ENCODE measurements at regions not wholly inside any gene's neighbourhood (a gene's known extent, or its start where the extent isn't known, plus 50 kb on each side); places are given as distances from the start of the nearest gene placed in this dataset.

DNA sequence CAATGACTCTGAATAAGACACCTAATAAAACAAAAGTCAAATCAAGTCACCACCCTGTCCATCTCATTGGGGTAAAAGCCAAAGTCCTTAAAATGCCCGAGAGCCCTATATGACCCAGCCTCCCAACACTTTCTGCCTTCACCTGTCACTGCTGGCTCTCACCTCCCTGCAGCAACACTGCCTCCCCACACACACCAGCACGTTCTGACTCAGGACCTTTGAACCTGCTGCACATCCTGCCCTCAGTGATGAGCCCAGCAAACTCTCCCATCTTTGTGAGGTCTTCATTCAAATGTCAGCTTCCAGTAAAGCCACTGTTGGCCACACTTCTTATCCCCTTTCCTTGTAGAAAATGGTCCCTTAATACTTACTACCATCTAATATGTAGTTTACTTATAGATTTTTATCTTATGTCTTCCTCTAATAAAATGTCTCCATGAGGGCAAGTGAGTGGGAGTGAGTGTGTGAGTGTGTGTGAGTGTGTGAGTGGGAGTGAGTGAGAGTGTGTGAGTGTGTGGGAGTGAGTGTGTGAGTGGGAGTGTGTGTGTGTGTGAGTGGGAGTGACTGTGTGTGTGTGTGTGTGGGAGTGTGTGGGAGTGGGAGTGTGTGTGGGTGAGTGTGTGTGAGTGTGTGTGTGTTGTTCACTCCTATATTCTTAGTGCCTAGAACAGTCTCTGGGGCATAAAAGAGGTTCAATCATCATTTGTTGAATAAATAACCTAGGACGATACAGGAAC, 504.7 kb downstream of the EIPR1 start:
- DNase-seq (ENCODE audit: low read depth), result no peak

DNA sequence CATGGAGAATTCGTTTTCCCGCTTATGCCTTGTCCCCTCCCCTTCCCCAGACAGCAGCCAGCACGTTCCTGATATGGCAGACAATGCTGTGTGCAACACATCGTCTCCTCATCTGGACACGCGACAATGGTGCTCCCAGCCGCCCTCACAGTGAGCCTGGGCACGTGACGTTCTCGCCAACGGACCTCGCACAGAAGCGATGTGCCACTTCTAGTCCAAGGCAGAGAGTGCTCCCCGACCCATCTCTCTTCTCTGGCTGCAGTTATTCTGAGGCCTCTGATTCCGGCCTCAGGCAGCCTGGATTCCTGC, 505.4 kb downstream of the EIPR1 start:
- DNase-seq (ENCODE audit: low read depth), result no peak

DNA sequence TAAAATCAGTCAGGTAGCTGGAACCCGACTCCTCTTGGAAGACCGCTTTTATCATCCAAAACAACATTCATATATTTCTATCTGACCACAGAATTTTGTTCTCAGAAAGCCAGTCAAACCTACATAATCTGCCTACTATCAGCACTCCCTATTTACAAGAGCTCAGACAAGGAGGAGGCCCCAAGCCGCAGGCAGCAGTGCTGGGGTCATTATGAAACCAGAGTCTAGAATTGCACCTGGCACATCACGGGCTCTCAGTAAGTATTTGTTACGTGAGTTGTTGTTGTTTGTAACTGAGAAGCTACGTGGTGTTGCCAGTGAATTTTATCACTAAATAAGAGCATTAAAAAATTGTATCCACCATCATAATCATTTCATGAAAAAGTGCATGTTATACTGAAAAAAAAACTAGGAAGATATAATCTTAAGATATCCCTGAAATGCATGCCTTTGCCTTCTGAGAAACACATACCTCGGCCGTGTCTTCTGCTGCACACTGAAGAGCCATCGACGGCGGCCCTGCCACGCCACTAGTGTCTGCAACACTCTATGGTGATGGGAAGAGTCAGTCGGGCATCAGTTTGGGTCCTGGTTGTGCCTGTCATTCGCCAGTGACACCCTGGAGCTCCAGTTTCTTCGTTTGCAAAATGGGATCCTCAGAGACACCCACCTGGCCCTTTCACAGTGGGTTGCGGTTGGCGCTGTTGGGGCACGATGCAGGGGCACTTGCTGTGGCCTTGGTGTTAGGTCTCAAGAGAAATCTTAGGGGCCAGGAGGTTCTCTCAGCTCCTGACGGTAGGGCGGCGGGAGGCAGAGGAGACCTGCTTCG, 505.9 kb downstream of the EIPR1 start:
- no peak for DNase-seq (ENCODE audit: low read depth)

DNA sequence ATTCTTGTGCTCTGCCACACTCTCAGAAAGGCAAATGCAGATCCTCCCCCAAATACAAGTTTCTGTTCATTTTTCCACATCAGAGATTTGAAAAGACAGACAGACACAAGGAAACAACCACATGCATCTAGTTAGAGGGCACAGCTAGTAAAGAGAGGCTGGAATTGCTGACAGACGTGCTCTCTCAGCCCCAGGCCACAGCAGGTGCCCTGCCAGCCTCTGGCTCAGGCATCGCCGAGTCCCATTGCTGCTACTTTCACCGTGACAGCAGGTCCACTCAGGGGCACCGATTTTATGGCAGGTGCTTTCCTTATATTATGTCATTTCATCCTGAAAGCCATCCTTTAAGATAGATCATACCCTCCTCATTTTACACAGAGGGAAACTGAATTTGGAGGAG, 507.5 kb downstream of the EIPR1 start:
- no peak for DNase-seq (ENCODE audit: low read depth)

DNA sequence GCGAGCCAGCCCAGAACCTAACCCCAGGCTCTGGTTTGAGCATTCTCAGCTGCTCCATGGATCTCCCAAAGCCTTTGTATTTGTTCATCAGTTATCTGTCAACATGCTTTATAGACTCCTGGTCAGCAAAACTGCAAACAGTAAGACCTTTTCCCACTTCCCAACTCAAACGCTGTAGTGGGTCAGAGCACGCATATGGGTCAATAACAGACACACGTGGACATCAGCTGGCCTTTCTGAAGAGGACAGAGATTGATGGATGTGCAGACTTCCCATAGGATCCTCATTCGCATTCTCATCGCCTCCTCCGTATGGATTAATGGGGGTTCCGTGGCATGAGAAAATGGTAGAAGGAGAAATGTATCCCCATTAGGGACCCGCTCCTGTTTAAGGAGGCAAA, 508.1 kb downstream of the EIPR1 start:
- no peak for DNase-seq (ENCODE audit: low read depth)

DNA sequence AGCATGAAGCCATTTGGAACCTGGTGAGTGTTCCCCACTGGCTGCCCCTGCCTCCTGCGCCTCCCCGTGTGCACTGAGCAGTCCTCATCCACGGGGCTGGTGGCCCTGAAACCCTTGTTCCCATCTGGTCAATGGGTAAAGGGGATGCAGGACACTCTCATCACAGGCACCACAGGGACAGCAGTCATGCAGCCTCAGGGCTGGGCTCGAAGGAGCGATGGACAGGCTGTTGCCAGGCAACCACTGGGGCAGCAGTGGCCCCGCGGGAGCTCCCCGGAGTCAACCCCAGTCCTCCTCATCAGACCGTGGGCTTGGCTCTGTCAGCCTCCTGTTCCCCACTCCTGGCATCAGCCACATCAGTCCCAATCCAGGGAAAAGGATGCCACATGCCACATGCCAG, 509.5 kb downstream of the EIPR1 start:
- DNase-seq (ENCODE audit: low read depth), result no peak

DNA sequence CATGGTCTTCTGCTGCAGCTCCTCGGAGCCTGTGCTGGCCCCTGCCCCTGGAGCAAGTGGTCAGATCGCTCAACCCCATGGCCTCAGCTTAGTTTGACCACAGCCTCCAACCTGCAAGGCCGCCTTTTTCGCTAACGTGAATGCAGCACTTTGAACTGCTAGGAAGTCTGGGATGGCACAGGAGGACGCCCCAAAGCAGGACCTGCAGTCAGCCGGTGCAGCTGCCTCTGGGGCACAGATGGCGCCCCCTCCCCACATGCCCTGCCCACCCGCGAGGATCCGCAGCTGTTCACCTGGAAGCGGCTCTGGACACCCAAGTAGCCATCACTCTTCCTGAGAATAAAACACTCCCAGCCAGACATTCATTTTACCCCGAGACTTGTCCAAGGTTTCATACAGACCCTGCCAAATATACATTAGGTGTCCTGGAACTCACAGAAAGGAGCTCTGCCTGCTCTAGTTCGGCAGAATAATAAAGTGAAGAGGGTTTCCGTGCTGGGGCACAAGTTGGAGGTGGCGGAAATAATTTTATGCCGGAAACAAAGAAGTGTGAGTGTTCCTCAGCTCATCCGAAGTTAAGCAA, 510.1 kb downstream of the EIPR1 start:
- DNase-seq (ENCODE audit: low read depth), result no peak

DNA sequence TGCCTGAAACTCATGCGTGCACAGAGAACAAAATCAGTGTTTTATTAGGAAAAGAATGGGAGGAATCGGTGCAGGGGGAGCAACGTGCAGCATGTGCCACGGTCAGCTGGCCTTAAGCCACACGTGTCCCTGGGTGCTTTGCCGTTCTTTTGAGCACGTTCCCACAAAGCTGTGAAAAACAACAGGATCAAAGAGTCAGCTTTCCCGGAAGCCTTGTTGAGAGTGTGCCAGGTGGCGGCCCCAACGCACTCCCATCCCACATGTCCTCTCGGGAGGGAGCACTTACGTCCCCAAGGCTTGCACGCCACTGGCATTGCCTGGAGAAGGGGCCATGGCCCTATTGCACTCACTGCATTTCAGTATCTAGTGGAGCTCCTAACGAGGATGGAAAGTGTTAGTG, 511.2 kb downstream of the EIPR1 start:
- DNase-seq (ENCODE audit: low read depth), result no peak

DNA sequence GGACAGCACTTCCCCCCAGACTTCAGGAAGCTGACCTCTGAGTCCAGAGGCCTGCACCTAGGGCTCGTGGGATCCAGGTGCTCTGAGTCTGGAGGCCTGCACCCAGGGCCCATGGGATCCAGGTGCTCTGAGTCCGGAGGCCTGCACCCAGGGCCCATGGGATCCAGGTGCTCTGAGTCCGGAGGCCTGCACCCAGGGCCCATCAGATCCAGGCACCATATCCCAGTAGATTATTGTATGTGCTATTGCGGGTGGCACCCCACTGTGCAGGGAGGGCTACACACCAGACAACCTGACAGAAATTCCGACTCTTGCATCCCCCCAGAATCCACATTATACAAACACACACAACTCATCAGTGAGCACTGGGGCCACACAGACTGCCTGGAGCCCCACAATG, 515.2 kb downstream of the EIPR1 start:
- no peak for DNase-seq (ENCODE audit: low read depth)

DNA sequence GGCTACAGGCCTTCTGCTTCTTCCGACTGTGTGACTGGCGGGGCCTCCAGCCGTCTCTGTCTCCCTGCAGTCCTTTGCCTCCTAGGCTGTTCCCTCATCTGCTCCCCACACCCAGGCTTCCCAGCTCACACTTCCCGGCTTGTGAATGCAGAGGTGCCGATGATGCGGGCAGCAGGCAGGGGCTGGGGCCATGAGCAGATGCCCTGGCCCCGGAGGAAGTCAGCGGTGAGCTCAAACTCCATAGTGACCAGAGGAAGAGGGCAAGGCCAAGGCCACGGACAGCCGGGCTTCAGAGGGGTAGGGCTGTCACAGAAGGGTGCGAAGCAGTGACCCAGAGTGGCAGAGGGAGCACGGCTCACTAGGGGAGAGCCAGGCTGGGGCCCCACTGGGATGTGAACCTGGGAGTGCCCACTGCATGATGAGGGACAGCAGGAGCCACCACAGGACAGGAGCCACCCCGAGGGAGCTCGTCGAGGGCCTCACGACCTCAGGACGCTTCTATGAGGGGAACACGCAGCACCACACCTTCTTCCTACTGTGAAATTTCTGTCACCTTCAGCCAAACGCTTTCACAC, 515.9 kb downstream of the EIPR1 start:
- DNase-seq (ENCODE audit: low read depth), result no peak

DNA sequence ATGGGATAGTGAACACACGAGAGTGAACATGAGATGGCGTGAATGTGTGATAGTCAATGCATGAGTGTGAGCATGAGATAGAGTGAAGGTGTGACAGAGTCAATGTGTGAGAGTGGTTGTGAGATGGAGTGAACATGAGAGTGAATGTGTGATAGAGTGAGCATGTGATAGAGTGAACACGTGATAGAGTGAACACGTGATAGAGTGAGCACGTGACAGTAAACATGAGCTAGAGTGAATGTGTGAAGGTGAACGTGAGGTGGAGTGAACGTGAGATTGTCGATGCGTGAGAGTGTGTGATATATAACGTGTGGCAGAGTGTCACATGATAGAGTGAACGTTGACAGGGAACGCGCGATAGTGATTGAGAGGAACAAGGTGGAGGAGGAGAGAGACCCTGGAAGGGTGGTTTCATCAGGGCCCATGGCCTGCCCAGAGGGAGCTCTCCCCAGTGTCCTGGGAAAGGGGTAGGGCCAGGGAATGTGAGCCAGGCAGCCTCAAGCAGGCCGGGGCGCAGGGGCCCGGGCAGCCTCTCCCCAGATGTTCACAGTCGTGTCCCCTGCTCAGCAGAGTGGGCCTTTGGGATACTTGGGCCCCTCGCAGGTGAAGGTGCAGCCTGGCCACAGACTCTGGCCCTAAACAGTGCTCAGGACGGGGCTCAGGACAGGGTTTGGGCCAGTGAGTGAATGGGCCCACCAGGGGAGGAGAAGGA, 516.9 kb downstream of the EIPR1 start:
- DNase-seq (ENCODE audit: low read depth), result no peak

DNA sequence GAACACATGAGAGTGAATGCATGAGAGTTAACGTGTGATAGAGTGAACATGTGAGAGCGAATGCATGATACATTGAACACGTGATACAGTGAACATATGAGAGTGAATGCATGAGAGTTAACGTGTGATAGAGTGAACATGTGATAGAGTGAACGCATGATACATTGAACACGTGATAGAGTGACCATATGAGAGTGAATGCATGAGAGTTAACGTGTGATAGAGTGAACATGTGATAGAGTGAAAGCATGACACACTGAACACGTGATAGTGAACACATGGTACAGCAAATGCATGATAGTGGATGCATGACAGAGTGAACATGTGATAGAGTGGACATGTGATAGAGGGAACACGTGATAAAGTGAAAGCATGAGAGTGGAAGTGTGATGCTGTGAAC, 517.9 kb downstream of the EIPR1 start:
- DNase-seq (ENCODE audit: low read depth), result no peak

DNA sequence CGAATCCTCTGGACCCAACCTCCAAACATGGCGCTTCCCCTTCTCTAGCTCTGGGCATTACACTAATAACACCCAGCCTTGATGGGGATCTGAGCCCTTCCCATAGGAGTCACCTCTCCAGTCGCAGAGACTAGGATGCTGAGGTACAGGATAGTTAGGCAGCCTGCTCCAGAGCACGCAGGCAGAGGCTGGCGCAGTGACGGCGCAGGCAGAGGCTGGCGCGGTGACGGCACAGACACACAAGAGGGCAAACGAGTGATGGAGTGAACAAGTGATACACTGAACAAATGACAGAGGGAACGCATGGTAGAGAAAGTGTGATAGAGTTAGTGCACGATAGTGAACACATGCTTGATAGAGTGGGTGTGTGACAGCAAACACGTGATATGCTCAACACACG, 518.5 kb downstream of the EIPR1 start:
- DNase-seq (ENCODE audit: low read depth), result no peak

DNA sequence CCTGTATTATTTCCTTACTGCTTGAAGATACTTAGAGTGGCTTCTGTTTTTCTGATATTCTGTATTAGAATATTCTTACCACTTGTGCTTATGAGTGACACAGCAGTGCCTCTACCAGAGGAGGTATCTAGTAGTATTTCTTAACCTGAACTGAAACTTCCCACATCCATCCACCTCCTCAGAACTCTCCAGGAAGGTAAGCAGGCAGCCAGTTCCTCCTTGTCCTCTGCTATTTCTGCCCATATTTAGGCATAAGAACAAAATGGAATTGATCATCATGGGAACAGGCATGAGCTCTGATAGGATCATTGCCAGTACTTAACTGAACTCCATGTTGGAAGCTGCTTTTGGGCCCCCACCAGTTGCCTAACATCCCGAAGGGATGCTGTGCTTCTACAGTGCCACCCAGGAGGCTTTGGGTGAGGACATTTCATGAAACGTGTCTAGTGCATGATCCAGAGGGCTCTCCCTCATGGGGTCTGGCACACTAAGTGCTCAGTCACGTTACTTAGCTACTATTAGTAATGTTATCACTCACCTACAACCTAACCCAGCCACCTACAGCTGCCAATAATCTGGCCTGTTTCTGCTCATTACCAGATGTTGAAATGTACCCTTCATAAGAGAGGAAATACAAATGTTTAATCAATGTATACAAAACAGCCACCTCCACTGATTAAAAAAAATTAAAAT, 520.7 kb downstream of the EIPR1 start:
- DNase-seq (ENCODE audit: low read depth), result no peak

DNA sequence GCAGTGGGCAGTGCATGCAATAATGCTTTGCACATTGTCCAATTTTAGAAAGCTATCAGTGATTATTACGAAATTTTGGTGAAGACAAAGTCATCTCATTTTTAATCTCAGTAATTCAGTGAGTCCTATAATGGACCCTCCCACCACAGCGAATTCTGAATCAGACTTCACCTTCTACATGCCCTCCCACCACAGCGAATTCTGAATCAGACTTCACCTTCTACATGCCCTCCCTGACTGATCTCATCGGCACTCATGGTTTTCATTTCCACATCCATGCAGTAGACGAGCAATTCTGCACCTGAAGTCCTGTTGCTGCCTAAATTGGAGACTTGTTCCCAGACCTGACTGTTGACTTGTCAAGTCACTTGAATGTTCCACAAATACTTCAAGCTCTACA, 522.3 kb downstream of the EIPR1 start:
- peak; percentile 14 for DNase-seq (ENCODE audit: low read depth)

DNA sequence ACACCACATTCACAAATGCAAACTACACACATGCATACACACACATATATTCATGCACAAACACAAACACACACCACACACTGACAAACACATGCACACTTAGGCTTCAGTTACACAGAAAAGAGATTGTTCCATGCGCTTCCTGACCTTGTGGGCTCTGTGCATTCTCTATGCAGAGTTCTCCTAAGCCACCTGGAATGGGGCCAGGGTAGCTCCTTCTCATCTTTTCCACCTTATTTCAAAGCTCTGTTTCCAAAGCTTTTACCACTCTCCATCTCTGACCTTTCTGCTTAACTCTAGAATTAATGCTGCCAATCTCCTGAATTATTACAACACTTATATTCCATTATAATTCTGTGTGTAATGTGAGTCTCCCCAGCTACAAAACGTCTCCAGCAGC, 522.3 kb upstream of the MYT1L start:
- DNase-seq (ENCODE audit: low read depth), result no peak

DNA sequence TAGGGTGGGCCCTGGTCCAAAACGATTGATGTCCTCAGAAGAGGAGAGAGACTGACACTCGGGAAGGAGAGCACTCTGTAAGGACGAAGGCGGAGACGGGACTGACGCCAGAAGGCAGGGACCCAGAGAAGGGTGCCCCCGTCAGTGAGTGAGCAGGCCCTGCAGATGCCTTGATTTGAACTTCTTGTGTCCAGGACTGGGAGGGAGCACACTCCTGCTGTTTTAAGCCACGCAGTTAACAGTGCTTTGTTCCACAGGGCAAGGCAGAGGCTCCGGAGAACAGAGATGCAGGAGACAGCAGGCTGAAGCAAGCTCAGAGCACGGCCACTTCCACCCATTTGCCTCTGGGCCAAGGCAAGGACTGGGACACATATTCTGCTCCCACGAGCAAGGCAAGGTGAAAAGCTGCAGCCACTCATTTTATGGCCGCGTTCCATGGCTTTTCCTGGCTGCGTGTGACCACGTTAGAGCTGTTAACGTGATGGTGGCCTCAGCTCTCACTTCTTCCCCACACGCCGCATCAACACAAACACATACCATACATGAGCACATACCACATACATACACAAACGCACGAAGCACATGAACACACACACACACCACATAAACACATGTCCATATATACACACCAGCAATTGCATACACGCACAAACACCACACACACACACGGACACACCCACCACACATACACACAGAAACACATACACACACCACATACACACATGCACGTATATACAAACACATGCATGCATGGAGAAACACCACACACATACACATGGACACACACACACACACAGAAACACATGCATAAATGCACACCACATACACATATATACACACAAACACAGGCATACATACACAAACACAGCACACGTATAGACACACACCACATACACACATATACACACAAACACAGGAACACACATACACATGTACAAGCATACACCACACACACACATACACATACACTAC, 521.0 kb upstream of the MYT1L start:
- no peak for DNase-seq (ENCODE audit: low read depth)

DNA sequence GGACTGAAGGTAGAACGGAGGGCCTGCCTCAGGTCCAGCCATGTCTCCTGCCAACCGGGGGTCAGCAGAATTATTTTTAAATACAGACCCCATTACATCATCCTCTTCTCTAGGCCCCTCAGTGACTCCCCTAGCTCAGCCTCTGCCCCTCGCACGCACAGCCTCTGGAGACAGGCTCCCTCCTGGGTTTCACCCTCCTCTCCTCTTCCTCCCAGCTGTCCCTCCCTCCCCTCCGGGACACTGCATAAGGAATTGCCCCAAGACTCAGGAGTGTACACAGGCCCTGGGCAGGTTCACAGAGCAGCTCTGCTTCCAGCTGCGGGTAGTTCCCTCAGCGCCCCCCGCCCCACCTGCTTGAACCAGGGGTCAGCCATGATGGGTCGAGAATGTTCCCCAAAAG, 520.2 kb upstream of the MYT1L start:
- no peak for DNase-seq (ENCODE audit: low read depth)

DNA sequence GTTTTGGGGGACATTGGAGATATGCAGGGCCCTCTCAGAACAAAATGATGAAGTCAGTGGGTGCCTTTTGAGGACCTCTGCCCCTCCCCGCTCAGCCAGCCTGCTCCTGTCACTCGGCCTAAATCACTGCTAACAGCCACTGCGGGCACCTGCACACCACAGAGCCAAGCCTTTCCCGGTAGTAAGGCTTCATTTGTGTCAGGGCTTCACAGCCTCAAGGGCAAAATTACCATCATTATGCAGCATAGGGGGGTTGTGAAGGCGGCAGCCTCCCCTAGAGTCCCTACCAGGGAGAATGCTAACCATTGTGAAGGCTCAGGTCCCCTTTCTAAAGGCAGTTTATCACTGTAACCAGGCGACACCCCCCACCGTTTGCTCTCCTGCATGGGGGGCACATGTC, 519.8 kb upstream of the MYT1L start:
- DNase-seq (ENCODE audit: low read depth), result no peak

DNA sequence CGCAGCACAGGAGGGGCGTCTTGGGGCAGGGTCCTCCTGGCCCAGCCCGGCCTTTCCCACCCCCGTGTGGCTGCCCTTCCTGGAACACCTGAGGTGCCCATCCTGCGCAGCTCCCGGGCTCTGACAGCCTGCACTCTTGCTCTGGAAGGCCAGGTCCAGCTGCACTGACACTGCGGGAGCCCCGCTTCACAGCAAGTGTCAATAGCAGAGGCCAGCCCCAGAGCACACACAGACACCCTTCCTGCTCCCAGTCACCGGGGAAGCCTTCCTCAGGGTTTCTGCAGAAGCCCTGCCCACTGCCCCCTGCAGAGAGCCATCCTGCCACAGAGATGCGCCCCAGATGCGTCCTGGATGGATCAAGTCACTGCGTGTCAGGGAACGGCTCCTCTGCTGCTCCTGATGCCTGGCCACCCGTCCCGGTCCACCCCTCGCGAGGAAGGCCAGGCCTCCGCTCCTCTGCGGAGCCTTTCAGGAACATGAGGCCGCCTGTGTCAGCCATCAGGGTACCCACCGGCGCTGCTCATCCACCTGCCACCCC, 519.2 kb upstream of the MYT1L start:
- DNase-seq (ENCODE audit: low read depth), result no peak
